Adrenal gland (tissue), 5 donors: ENCODE measurements at regions not wholly inside any gene's neighbourhood (a gene's known extent, or its start where the extent isn't known, plus 50 kb on each side); places are given as distances from the start of the nearest gene placed in this dataset.

Source experiments
- CTCF ChIP-seq, 6 experiments: fragments of 450-650 bp in 4 of 6; fragments of 200-600 bp in 2 of 6; sonication (generic) in 1 of 6; IDR thresholded peaks; 1 replicate in 5 of 6; 2 replicates in 1 of 6; pipeline versions ENCODE4 v1.5.1 to v1.8.0; 2016 to 2021; ENCODE audit warnings: antibody characterized with exemption in 6 of 6, mild to moderate bottlenecking in 2 of 6, moderate library complexity in 1 of 6
- POLR2A ChIP-seq, 2 donors: fragments of 450-650 bp; IDR thresholded peaks; one replicate each; pipeline ENCODE4 v1.6.1; 2017; ENCODE audit warnings: antibody characterized with exemption in 2 of 2, mild to moderate bottlenecking in 2 of 2, moderate library complexity in 1 of 2
- donor health status: DM: no; HTN: no; CAD: no.

DNA sequence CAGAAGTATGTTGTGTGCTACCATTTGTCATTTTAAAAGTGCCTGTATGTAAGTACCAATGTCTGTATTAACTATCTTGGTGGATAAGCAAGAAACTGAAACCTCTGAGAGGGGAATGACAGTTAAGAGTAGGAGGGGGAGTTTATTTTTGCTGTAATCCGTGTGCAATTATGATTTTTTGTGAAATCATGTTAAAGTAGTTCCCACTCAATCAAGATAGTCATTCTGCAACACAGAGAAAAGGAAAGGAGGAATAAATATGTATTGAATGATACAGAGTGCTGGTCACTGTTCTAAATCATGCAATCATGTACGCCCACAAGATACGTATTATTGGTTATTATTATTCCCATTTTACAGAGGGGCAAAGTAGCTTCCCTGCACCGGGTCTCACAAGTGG lies 105.1 kb upstream of the UBE2E1 start:
- TF ChIP-seq CTCF (IDR thresholded peaks at IDR 0.05) (no peak), POLR2A (IDR thresholded peaks at IDR 0.05) (no peak)
